H9 (cell line): ENCODE measurements at regions not wholly inside any gene's neighbourhood (a gene's known extent, or its start where the extent isn't known, plus 50 kb on each side); places are given as distances from the start of the nearest gene placed in this dataset.

Source experiments
- DNase-seq: peaks from one replicate; pipeline ENCODE4 v3.0.0-alpha.2; 2017
- H2AFZ ChIP-seq: one replicate; pipeline ENCODE4 v1.6.1; 2013; ENCODE audit warnings: mild to moderate bottlenecking, low read length, control low read depth, moderate library complexity
- H2AK5ac ChIP-seq: 2 replicates; pipeline ENCODE4 v1.6.1; 2013; ENCODE audit warnings: low read length, control low read depth, mixed read lengths; ENCODE audit not compliant: insufficient read length
- H2BK120ac ChIP-seq: one replicate; pipeline ENCODE4 v1.6.1; 2013; ENCODE audit warnings: low read depth, mild to moderate bottlenecking, low read length, control low read depth, inconsistent platforms; ENCODE audit not compliant: poor library complexity, severe bottlenecking
- H2BK12ac ChIP-seq: 2 replicates; pipeline ENCODE4 v1.6.1; 2013; ENCODE audit warnings: low read length, control low read depth, mixed read lengths, low read depth; ENCODE audit not compliant: insufficient read length
- H2BK15ac ChIP-seq: 2 replicates; pipeline ENCODE4 v1.6.1; 2013; ENCODE audit warnings: low read depth, low read length, control low read depth
- H2BK20ac ChIP-seq: one replicate; pipeline ENCODE4 v1.6.1; 2013; ENCODE audit warnings: low read depth, mild to moderate bottlenecking, low read length, control low read depth, inconsistent platforms; ENCODE audit not compliant: poor library complexity, severe bottlenecking
- H2BK5ac ChIP-seq: 2 replicates; pipeline ENCODE4 v1.6.1; 2013; ENCODE audit warnings: low read length, control low read depth, mixed read lengths; ENCODE audit not compliant: insufficient read length
- H3K14ac ChIP-seq: 2 replicates; pipeline ENCODE4 v1.6.1; 2013; ENCODE audit warnings: low read length, control low read depth; ENCODE audit not compliant: insufficient read depth
- H3K18ac ChIP-seq: 2 replicates; pipeline ENCODE4 v1.6.1; 2013; ENCODE audit warnings: low read depth, mild to moderate bottlenecking, mixed read lengths, low read length, control low read depth; ENCODE audit not compliant: insufficient read length
- H3K23ac ChIP-seq: 2 replicates; pipeline ENCODE4 v1.6.1; 2013; ENCODE audit warnings: low read length, control low read depth, mixed read lengths, low read depth; ENCODE audit not compliant: insufficient read length
- H3K23me2 ChIP-seq: 2 replicates; pipeline ENCODE4 v1.6.1; 2013; ENCODE audit warnings: low read depth, mild to moderate bottlenecking, mixed read lengths, low read length, control low read depth; ENCODE audit not compliant: insufficient read length, poor library complexity, severe bottlenecking
- H3K27ac ChIP-seq: 2 replicates; pipeline ENCODE4 v1.5.1; 2013; ENCODE audit warnings: low read length, control low read depth, mixed read lengths, low read depth; ENCODE audit not compliant: insufficient read length
- H3K27me3 ChIP-seq: 2 replicates; pipeline ENCODE4 v1.6.1; 2013; ENCODE audit warnings: low read length, control low read depth, inconsistent platforms; ENCODE audit not compliant: insufficient read depth
- H3K4ac ChIP-seq: 2 replicates; pipeline ENCODE4 v1.6.1; 2013; ENCODE audit warnings: low read depth, mild to moderate bottlenecking, control low read depth, inconsistent platforms, low read length, moderate library complexity
- H3K4me1 ChIP-seq: 2 replicates; pipeline ENCODE4 v1.6.1; 2013; ENCODE audit warnings: low read length, control low read depth, inconsistent platforms; ENCODE audit not compliant: insufficient read depth
- H3K4me2 ChIP-seq: 2 replicates; pipeline ENCODE4 v1.6.1; 2013; ENCODE audit warnings: low read length, control low read depth, mixed read lengths; ENCODE audit not compliant: insufficient read length, insufficient read depth
- H3K56ac ChIP-seq: 2 replicates; pipeline ENCODE4 v1.6.1; 2013; ENCODE audit warnings: low read depth, mild to moderate bottlenecking, mixed read lengths, low read length, control low read depth; ENCODE audit not compliant: insufficient read length
- H3K79me1 ChIP-seq: 2 replicates; pipeline ENCODE4 v1.6.1; 2013; ENCODE audit warnings: low read depth, mild to moderate bottlenecking, moderate library complexity, low read length, control low read depth, inconsistent platforms; ENCODE audit not compliant: insufficient read depth, poor library complexity, severe bottlenecking
- H3K79me2 ChIP-seq: 2 replicates; pipeline ENCODE4 v1.6.1; 2013; ENCODE audit warnings: low read length, control low read depth, inconsistent platforms; ENCODE audit not compliant: insufficient read depth
- H3K9ac ChIP-seq: 2 replicates; pipeline ENCODE4 v1.6.1; 2013; ENCODE audit warnings: low read length, control low read depth, mixed read lengths; ENCODE audit not compliant: insufficient read length; ENCODE audit errors: extremely low read depth
- H3K9me3 ChIP-seq: one replicate; pipeline ENCODE4 v1.6.1; 2013; ENCODE audit warnings: low read depth, low read length, inconsistent platforms; ENCODE audit not compliant: control insufficient read depth
- H3T11ph ChIP-seq: one replicate; pipeline ENCODE4 v1.6.1; 2013; ENCODE audit warnings: mild to moderate bottlenecking, low read length, control low read depth, inconsistent platforms
- H4K20me1 ChIP-seq: one replicate; pipeline ENCODE4 v1.6.1; 2013; ENCODE audit not compliant: control insufficient read depth, insufficient read length, insufficient read depth
- H4K5ac ChIP-seq: 2 replicates; pipeline ENCODE4 v1.6.1; 2013; ENCODE audit warnings: low read depth, mild to moderate bottlenecking, mixed read lengths, low read length, control low read depth; ENCODE audit not compliant: insufficient read length
- H4K8ac ChIP-seq: replicated peaks from 2 replicates; pipeline ENCODE4 v1.6.1; 2013; ENCODE audit warnings: low read length, control low read depth, mixed read lengths, low read depth; ENCODE audit not compliant: insufficient read length
- H4K91ac ChIP-seq: 2 replicates; pipeline ENCODE4 v1.6.1; 2013; ENCODE audit warnings: low read depth, mild to moderate bottlenecking, moderate library complexity, mixed read lengths, low read length, control low read depth; ENCODE audit not compliant: insufficient read length
- H3K27ac Mint-ChIP-seq, 3 experiments: 2 replicates in 2 of 3; 3 replicates in 1 of 3; pipeline ENCODE4 v1.8.0; 2020 to 2021; ENCODE audit warnings: mixed read lengths in 3 of 3, mild to moderate bottlenecking in 1 of 3, moderate library complexity in 1 of 3
- H3K27me3 Mint-ChIP-seq: 2 replicates; pipeline ENCODE4 v1.8.0; 2021; ENCODE audit warnings: low read depth, mild to moderate bottlenecking, moderate library complexity, mixed read lengths
- H3K36me3 Mint-ChIP-seq, 3 experiments: 2 replicates in 2 of 3; 3 replicates in 1 of 3; pipeline ENCODE4 v1.8.0; 2020 to 2021; ENCODE audit warnings: low read depth in 3 of 3, mixed read lengths in 3 of 3; ENCODE audit not compliant: insufficient read depth in 1 of 3
- H3K4me1 Mint-ChIP-seq, 2 experiments: 2 replicates each; pipeline ENCODE4 v1.8.0; 2020; ENCODE audit warnings: mixed read lengths in 2 of 2
- H3K4me3 Mint-ChIP-seq, 2 experiments: 2 replicates in 1 of 2; 3 replicates in 1 of 2; pipeline ENCODE4 v1.8.0; 2020 to 2021; ENCODE audit warnings: mild to moderate bottlenecking in 2 of 2, mixed read lengths in 2 of 2, moderate library complexity in 1 of 2
- H3K9me3 Mint-ChIP-seq, 2 experiments: 2 replicates in 1 of 2; 3 replicates in 1 of 2; pipeline ENCODE4 v1.8.0; 2020; ENCODE audit warnings: mild to moderate bottlenecking in 2 of 2, mixed read lengths in 2 of 2, moderate library complexity in 1 of 2
- CTCF ChIP-seq: fragments of 200-600 bp; sonication (generic); conservative IDR thresholded peaks from 3 replicates; pipeline ENCODE4 v1.8.0; 2021; ENCODE audit warnings: antibody characterized with exemption, mild to moderate bottlenecking
- WGBS: extraction: QIAGEN DNeasy Blood & Tissue Kit; methylation state at CpG from one replicate; pipeline ENCODE4 v1.1.7; 2013; ENCODE audit warnings: missing lambda C conversion rate, low lambda C conversion rate, mixed read lengths; ENCODE audit not compliant: insufficient read length; ENCODE audit errors: extremely low coverage; 5-methylcytosine and 5-hydroxymethylcytosine counted together

GRCh38 chr16:7211781-7212180, 120.9 kb upstream of the RBFOX1 start:
- Histone ChIP-seq H2AK5ac (no peak overlapping the region), H2BK5ac (no peak overlapping the region), H3K79me1 (no peaks in the 10 kb centered on the region), H3K4me1 (peaks cover 2% of the 10 kb centered on the region; the same call in 1 of the 2 replicates), H3K79me2 (no peaks in the 10 kb centered on the region), H3K56ac (no peak overlapping the region), H2BK20ac (no peak overlapping the region), H3K23me2 (no peaks in the 10 kb centered on the region), H3K14ac (no peak overlapping the region), H4K91ac (no peak overlapping the region), H3K4me2 (no peak overlapping the region), H3K9ac (no peak overlapping the region), H2BK15ac (no peak overlapping the region), H3K23ac (no peak overlapping the region), H2BK120ac (no peak overlapping the region), H3K9me3 (no peaks in the 10 kb centered on the region), H4K8ac (no peak overlapping the region), H4K5ac (no peak overlapping the region), H3K4ac (no peak overlapping the region), H3K18ac (no peak overlapping the region), H2AFZ (no peak overlapping the region), H3K27me3 (no peaks in the 10 kb centered on the region), H3K27ac (no peak overlapping the region), H2BK12ac (no peak overlapping the region), H4K20me1 (no peaks in the 10 kb centered on the region), H3T11ph (no peak overlapping the region)
- H3K27ac Mint-ChIP-seq: no peak overlapping the region
- no peaks in the 10 kb centered on the region for H3K36me3 Mint-ChIP-seq
- H3K4me3 Mint-ChIP-seq: no peak overlapping the region
- no CpG with 5 or more reads among the region's 9 CpGs for WGBS
- H3K27me3 Mint-ChIP-seq: no peaks in the 10 kb centered on the region
- DNase-seq: no peak
- H3K4me1 Mint-ChIP-seq: peaks cover 14 to 20% of the 10 kb centered on the region in 2 experiments
- 0 out of 5 replicates have a peak, but pooled peaks cover 0 to 1% of the 10 kb centered on the region in 2 experiments for H3K9me3 Mint-ChIP-seq
- no peak for TF ChIP-seq CTCF
